Occipital lobe (tissue), 2 donors: ENCODE measurements at regions not wholly inside any gene's neighbourhood (a gene's known extent, or its start where the extent isn't known, plus 50 kb on each side); places are given as distances from the start of the nearest gene placed in this dataset. TPM values are rescaled to one million over a fixed set of nuclear protein-coding genes. Genes with fewer than 3 reads are reported as not detected.
"Not testable (repeated sequence)": the region's sequence is repeated elsewhere in the genome, so short reads cannot be mapped to it uniquely, and the experiment has no call there.

Experiments used
- DNase-seq: peaks from one replicate; lab custom pipeline; 2025; lab: John Stamatoyannopoulos, UW
- small RNA-seq: library from RNA; depleted of rRNA; stranded (forward); fragments of <200 nt; gene quantifications from one replicate; pipeline ENCODE3, GENCODE V24; 2014

DNA sequence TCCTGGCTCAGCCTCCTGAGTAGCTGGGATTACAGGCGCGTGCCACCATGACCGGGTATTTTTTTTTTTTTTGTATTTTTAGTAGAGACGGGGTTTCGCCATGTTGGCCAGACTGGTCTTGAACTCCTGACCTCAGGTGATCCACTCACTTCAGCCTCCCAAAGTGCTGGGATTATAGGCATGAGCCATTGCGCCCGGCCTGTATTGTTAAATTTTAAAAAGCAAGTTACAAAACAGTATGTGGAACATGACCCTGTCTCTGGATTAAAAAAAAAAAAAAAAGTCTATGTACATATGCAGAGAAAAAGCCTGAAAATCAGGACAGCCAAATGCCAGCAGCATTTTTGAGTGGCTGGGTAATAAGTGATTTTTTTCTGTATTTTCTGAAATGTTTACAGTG, 64.8 kb upstream of the UXS1 start:
- not testable (repeated sequence) for DNase-seq

GRCh38 chr2:106257830-106258229, 63.7 kb upstream of the UXS1 start:
- DNase-seq, result no peak

GRCh38 chr2:106257135-106257534, 63.0 kb upstream of the UXS1 start:
- no peak for DNase-seq

DNA sequence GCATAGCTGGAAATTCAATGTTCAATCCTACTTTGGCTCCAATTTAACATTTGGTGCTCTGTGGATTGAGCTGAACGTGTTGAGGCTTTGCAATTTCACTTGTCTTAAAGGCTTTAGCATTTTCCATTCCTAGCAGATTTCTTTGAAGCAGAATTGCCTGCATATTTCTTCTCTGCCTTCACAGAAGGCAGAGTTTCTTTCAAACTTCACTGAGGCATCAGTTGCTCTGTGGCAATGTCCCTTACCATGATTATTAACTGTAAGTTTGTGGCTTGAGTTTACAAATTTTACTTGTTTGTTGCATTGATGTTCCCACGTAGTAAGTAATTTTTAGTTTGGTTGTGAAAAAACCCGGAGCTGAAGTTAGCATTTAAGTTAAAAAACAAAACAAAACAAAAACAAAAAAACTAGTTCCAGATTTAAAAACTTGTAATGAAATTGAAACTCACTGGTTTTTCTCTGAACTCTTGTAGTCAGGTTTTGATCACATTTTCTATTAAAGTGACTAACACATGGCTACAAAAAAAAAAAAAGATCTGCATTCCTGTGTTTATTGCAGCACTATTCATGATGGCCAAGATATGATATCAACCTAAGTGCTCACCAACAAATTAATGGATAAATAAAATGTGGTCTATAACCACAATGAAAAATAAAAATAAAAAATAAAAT, 55.2 kb upstream of the UXS1 start:
- not testable (repeated sequence) for DNase-seq

DNA sequence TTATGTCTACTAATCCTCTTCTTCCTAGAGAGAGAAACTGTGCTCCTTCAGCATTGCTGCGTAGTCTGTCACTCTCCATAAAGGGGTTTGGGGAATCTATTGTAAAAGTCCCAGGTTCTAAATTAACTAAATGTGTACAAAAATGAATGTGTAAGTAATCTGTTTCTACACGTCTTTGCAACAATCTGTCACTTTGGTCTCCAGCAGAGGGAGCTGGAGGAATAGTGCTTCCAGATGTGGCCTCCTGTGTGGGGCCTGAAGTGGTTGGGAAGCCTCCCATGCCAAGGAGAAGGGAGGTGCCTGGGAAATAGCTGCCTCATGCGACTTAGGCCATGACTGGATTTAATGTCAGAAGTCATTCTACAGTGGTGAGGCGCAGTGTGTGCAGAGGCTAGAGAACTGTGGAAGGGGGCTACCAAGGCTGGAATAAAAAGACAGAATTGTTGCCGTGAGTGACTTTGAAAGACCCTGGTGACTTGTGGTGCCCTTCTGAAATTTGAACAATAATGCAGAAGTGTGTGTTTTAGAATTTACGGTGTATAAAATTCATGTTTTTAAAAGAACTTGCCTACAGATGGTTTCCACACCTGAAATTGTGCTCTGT, 54.5 kb upstream of the UXS1 start:
- DNase-seq, result not testable (repeated sequence)

Small RNAs in the stretch of these regions (small RNA-seq; reads per million reads assigned to genes)
- gene AC114755.3, result not detected
